ENCODE measurements at regions not wholly inside any gene's neighbourhood (a gene's known extent, or its start where the extent isn't known, plus 50 kb on each side); places are given as distances from the start of the nearest gene placed in this dataset.

DNA sequence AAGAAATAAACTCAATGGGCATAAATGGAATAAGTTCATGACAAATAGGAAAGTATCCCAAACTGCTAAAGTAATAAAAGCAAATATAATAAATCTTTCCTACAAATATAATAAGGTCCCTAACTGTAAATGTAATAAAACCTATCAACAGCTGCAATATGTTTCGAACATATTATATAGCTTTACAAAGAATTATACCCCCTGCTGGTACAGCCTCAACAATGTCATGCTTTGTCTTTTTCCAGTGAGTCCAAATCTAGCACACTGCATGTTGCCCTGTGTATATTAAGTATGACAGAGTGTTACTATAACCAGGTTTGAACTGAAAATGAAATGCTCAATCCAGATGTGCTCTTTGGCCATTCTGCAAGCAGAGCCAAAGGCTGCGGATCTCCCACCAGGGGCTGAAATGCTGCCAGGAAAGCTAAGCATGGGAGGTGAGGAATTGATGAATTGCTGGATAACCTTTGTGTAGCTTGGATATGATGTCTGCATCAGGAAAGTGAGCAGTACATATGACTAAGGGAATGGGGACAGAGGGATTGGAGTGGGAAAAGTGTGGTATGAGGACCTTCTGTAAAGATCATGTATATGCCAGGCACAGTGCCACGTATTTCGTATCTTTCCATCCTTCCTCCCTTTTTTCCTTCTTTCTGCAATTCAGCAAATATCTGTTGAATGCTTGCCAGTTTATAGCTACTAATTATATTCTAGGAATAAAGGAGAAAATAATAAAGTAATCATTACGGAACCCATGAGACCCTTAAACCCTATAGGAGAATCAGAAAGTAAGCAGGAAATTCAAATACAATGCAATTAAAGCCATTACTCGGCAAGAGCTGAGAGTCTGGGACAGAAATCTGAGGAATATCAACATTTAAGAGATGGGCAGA, 954.6 kb upstream of the LCORL start:
- DNase-seq (ENCODE audit: low read depth): no peak

DNA sequence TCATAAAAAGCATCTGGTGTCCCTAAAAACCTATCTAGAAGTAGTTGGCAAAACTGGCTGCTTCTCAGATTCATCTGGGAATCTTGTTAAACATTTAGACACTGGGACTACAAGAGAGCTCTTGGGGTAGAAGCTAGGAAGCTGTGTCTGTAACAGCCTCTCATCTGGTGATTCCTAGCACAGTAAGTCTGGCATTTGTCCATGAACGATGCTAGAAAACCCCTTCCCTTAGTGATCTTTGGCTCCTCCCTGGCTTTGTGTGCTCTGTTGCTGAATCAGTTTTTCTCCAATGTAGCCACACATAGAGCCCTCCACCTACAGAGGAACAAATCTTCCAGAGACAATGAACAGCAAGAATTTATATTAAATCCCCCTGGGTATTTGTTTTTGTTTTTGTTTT, 951.7 kb upstream of the LCORL start:
- no peak for DNase-seq (ENCODE audit: low read depth)

DNA sequence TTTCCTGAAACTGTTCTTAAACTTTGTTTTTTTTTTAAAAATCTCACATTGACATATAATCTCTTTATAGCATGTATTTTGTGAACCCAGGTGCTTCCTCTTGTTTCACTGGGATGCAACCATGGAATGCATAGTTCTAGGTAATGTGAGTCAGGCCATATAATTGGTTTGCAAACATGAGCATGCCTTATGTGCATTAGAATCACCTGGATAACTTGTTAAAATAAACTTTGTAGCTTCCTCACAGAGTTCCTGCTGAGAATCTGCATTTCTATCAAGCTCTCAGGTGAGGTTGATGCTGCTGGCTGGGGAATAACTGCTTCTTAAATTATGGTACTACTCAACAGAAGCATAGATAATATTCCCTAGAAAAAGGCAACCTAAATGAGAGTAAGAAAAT, 940.3 kb upstream of the LCORL start:
- no peak for DNase-seq (ENCODE audit: low read depth)

DNA sequence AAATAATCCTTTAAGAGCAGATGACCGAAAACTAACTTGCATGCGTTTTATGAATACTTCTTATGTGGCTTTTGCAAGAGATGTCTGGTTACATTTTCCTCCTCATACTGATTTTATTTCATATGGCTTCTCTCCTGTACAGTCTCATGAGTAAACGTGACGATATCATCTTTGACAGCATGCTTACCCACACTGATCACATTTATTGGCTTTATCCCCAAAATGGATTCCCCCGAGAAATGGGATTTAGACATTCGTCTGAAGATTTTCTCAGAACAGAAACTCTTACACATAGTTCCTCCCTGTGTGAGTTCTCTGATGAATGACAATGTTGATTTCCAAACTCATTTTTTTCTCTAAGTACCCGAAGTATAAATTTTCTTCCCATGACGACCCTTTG, 939.7 kb upstream of the LCORL start:
- no peak for DNase-seq (ENCODE audit: low read depth)

DNA sequence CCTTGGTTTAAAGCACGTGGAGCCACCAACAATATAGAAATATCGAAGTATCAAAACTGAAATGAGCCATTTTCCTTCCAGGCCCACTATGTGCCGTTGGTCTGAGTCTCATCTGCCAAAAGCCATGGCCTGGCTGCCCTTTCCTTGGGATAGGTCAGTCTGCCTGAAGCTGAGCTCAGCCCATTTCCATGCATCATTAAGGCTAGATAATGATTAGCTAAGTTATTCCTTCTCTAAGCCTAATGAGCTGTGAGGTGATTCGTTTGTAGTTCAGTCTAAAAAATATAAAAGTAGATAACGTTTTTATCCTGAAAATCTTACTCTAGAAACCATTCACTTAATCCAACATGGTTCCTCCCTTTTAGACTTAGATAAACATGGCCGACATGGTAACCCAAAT, 936.2 kb upstream of the LCORL start:
- no peak for DNase-seq (ENCODE audit: low read depth)

DNA sequence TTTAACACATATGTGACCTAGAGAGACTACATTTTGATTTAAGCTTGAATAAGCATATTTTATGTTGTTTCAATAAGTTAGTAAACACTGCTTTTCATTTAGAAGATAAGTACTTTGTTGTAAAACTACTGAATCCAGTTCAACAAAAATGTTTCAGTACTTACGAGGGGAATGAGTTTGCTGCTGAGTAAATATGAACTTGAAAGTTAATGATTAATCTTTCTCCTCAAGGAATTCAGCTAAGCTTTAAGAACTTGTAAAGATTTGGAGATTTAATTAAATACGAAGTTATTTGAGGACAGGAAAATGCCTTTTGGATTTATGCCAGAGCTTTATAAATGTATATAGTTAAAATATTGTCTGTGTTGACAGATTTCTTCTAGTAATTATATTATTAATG, 933.0 kb upstream of the LCORL start:
- DNase-seq (ENCODE audit: low read depth): no peak

DNA sequence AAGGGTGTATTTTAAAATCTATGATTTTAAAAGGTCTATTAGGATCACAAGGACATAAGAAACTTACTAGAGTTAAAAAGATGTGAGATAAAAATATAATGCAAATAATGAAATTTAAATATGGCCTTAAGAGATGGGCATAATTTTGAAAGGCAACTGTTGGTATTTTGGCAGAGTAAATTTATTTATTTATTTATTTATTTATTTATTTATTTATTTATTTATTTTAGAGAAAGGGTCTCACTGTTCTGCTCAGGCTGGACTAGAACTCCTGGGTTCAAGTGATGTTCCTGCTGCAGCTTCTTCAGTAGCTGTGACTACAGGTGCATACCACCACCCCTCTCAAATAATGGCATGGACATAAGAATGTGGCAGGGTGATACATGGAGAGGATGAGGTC, 932.1 kb upstream of the LCORL start:
- DNase-seq (ENCODE audit: low read depth): no peak

DNA sequence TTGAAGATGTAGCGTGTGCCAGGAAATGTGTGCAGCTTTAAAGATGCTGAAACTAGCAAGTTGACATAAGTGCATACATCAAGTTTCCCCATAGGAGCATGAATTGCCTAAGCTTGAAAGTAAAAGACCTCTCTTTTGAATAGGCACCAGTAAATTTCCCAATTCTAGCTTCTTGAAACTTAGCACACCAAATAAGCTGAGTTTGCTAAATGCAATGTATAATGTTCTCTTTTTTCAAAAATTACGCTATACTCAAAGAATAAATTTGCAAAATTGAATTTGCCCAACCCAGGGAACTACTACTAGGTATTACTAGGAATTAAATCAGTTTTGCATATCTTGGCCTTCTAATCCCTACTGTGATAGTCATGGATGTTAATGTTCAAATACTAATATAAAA, 923.9 kb upstream of the LCORL start:
- no peak for DNase-seq (ENCODE audit: low read depth)

DNA sequence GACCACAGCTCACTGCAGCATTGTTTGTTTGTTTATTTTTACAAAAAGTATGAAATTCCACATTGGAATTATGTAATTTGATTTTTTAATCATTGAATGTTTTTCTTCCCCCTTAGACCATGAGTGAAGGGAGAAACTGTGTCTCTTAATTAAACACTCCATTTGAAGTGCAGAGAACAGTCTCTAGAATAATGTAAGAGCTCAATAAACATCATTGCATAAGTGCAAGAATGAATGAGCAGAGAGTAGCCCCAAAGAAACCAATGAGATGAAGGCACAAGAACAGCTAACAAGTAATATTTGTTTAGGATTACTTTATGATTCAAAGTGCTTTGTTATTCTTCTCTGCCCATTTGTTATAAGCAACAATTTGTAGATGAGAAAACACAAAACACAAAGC, 921.3 kb upstream of the LCORL start:
- no peak for DNase-seq (ENCODE audit: low read depth)

DNA sequence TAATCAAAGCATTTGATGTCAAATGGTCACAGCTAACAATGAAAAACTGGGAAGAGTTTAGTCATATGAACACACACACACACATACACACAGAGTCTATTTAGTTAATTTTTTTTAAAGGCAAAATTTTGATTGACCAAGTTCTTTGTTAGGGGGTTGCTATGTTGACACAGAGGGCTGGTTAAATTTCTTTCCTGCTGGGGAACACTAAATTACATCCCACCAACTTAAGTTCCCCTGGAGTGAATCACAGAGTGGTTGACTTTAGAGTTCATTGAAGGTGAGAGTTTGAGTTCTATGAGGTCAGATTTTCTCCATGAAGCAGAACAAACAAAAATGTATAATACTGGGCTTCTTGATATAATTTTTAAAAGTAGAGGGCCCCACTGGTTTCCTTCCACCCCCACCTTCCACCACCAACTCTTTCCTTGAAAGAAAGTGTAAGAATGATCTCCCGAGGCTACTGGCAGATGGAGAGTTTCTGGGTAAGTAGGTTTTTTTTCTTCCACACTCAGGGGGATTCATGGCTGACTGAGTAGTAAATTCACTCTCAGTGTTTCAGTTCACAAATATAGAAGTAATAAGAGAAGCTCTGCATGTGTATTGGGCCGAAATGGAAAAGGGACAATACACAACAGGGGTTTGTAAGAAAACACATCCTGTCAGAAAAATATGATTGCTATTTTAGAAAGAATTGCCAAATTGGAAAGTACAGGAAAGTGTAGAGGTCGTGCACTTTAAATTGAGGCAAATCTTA, 917.0 kb upstream of the LCORL start:
- no peak for DNase-seq (ENCODE audit: low read depth)

DNA sequence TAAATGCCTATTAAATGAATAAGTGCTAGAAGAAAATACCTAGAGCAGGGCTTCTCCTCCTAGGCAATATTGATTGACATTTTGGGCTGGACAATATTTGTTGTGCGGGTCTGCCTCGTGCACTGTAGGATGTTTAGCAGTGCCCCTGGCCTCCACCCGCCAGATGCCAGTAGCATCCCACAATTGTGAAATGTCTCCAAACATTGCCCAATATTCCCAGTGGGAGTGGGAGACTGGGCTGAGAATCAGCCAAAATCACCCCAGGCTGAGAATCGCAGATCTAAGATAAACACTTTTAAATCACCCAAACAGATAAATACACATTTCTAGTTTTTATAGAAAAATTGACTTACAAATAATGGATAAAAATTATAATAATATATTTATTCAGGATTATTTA, 916.2 kb upstream of the LCORL start:
- DNase-seq (ENCODE audit: low read depth): no peak

DNA sequence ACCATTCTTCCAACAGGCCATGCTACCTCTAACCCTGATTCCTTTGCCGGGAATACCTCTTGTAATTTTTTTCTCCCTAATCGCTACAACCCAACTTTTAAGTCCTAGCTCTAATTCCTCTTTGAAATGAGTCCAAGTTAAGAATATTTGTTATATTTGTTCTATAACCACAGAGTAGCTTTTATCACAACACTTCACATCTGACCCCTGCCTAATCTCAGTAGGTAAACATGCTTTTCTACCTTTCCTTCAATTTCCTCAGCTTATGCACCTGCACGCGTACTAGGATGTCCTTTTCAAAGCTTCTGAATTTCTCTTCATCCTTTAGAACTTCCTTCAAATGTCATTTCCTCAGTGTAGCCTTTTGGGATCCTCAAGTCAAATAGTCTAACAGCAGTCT, 915.5 kb upstream of the LCORL start:
- no peak for DNase-seq (ENCODE audit: low read depth)

DNA sequence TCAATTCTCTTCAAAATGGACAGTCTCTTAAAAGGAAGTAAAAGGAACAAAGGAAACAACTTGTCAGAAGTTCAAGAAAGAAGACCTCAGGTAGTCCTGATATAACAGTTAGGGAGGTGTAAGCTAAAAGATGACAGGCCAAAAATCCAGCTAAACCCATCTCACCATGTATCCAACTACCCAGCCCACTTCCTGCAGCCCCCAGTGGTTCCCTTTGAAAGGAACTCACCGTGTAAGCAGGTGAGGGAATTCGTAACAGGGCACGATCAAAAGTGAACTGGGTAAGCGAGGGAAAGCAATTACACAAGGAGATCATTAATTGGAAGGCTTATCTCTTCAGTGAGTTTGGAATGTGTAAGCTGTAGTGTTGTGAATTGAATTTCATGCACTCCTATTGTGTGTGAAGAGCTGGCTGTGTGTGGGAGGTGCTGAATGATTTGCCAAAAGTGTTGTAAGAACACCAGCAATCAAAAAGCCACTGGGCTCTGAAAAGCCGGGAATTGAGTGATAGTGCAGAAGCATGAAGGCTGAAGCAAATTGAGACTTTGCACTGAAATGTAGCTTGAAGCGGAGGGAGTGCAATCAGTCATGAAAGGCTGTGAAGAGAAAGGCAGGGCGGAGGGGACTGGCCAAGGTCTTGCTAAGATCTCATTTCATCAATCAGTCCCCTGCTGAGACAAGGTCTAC, 914.2 kb upstream of the LCORL start:
- no peak for DNase-seq (ENCODE audit: low read depth)

DNA sequence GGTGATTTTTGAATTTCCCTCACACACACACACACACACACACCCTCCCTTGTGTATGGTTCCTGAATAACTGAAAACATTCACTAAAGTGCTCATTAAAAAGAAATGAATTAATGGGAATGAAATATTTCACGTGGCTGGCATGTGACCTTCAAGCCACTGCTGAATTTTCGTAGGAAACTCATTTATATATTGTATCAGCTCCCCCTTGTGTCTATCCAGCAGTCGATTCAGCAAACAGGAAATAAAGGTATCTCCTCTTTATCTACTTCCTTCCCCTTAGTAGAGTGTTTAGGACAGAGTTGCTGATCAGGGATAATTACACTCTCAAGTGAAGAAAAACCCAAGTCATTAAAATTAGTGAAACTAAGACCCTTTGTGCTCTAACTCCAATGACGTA, 912.6 kb upstream of the LCORL start:
- DNase-seq (ENCODE audit: low read depth): no peak

DNA sequence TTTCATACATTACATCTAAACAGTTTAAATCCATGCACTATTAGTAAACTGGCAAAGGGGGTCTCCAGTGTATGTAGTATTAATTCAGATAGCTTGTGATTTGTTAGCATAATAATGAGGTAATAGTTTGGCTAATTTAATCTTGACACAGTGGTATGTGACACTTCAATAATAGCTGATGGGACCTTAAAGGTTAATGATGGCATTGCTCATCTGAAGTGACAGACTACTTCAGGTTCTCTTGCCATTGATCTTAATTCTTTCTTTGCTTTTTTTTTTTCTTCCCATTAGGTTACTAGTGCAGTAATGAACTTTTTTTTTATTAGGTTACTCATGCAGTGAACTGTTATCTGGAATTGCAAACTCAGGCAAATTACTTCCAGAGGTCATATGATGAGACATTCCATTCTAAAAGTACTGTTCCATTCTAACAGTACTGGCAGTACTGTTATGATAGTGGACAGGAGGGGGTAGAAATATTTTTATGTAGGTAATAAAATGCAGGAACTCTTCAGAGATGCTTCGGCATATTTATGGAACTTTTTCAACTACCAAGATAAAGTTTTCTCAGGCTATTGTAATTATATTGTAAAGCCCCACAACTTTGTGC, 911.3 kb upstream of the LCORL start:
- no peak for DNase-seq (ENCODE audit: low read depth)

DNA sequence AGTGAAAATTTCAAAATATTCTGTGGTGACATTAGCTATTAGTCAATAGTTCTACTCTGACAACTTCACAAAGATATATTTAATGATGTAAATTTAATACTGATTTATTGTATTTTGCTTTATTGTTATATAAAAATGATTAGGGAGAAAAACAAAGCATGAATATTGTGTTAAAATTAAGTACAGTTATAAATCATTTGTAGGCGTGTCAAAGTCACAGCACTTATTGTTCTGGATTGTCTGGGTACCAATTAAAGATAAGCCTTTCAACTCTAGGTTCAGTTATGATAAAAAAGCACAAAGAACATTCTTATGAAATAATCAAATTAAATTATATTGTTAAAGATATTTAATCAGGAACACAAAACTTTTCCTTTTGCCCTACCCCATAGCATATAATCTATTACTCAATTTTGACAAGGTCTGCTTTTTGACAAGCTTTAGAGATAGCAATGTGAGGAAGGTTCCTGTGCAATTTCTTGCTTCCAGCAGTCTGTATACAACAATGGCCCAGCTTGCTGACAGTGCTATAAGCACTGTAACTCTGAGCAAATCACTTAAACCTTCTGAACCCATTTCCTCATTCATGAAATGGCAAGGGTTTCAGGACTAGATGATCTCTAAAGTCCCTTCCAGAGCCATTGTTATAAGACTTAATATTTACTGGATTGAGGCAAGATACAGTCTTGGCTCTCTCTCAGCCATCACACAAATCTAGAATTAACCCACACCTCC, 910.3 kb upstream of the LCORL start:
- no peak for DNase-seq (ENCODE audit: low read depth)

DNA sequence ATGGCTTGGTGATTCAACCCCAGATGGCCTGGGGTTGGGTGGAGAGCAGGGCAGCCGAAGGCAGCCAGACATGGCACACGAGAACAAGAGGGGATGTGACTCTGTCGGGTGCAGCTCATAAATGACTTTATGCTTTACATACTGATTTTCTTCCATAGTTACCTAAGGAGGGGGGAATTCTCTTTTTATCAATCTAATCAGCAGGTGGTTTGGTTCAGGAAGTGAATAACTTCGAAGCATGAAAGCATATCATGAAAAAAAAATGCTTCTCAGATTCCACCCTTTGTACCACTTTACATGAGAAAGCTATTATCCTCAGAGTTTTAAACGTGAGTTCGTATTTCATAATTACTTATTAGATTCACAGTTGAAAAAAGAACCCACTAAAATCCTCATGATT, 908.9 kb upstream of the LCORL start:
- DNase-seq (ENCODE audit: low read depth): no peak

DNA sequence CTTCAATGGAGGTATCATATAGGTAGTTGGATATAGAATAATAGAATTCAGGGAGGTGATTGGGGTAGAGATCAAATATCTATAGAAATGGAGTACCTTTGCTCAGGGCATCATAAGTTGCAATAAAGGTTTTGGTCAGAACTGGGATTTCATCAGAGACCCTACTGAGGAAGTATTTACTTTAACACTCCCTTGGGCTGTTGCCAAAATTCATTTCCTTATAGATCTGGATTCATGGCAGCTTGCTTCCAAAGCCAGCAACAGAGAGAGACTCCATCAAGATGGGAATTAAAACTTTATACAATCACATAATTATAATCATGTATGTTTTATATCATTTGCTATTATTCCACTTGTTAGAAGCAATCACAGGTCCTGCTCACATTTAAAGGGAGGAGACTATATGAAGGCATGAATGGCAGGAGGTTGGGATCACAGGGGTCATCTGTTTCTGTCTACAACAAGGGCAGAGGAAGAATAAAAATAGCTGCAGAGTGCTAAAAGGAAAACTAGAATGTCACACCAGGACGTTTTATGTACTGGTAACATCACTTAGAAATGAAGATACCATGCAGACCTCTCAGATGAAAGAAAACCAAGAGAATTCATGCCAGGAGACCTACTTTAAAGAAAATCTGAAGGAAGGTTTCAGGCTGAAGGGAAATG, 902.1 kb upstream of the LCORL start:
- DNase-seq (ENCODE audit: low read depth): no peak

DNA sequence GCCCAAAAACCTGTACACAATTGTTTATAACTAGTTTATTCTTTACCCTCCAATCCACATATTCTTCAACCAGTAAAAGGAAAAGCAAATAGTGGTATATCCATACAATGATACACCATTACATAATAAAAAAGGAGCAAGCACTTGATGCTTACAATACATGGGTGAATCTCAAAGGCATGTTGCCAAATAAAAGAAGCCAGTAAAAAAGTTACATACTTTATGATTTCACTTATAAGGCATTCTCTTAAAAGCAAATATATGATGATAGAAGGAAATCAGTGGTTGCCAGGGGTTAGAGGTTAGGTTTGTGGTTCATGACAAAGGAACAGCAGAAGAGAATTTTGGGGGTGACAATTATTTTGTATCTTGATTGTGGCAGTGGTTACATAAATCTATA, 896.1 kb upstream of the LCORL start:
- DNase-seq (ENCODE audit: low read depth): no peak

DNA sequence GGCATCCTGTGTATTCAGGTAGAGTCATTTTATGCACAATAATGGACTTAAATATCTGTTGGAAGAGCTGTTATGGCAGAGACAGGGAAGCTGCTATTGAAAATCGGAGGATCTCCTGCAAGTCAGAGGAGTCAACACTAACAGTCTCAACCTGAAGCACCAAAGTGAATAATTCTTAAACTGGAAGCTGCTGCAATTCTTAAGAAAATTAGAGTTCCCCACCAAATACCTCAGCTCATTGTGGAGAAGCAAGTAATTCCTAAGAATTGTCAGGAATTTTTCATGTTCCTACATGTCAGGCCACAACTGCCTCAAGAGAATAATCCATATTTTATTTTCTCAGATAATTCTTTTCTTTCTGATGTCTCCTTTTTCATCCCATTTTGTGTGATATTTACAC, 892.6 kb upstream of the LCORL start:
- DNase-seq (ENCODE audit: low read depth): no peak

DNA sequence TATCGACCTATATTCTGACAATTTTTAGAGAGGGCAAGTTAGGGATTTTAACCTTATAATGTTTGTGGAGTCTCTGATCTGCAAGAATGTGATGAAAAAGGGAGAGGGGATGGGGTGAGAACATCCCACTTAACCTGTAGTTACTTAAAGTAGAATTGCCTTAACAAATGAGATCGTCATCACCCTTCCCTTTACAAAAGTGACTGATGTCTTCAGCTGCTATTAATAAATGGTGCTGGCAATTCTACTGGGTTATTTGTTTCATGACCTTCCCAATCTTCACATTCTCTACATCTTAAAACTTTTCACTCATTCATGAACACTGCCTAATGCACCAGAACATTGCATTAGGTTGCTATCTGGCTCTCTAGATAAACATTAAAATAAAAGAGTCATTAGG, 873.4 kb upstream of the LCORL start:
- no peak for DNase-seq (ENCODE audit: low read depth)

Data from Daoy (cell line).